ENCODE measurements at regions not wholly inside any gene's neighbourhood (a gene's known extent, or its start where the extent isn't known, plus 50 kb on each side); places are given as distances from the start of the nearest gene placed in this dataset.

DNA sequence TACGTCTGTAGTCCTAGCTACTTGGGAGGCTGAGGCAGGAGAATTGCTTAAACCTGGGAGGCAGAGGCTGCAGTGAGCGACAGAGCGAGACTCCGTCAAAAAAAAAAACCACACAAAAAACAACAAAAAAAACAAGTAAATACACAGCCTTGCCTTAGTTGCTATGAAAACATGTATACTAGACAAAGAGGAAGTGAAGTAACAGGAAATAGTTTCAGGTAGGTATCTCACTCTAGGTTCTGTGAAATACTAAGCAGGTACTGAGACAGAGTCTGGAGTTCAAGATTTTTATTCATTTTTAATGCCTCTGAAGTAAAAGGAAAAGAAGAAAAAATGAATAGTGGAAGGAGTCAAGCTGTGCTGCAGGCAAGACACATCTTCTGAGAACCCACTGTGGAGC, 687.9 kb upstream of the RGMB start:
- TF ChIP-seq EZH2 (IDR thresholded peaks at IDR 0.05; ENCODE audit: borderline replicate concordance, insufficient read depth, low read length, poor library complexity, severe bottlenecking), result no peak
- TF ChIP-seq, protein P1, sequence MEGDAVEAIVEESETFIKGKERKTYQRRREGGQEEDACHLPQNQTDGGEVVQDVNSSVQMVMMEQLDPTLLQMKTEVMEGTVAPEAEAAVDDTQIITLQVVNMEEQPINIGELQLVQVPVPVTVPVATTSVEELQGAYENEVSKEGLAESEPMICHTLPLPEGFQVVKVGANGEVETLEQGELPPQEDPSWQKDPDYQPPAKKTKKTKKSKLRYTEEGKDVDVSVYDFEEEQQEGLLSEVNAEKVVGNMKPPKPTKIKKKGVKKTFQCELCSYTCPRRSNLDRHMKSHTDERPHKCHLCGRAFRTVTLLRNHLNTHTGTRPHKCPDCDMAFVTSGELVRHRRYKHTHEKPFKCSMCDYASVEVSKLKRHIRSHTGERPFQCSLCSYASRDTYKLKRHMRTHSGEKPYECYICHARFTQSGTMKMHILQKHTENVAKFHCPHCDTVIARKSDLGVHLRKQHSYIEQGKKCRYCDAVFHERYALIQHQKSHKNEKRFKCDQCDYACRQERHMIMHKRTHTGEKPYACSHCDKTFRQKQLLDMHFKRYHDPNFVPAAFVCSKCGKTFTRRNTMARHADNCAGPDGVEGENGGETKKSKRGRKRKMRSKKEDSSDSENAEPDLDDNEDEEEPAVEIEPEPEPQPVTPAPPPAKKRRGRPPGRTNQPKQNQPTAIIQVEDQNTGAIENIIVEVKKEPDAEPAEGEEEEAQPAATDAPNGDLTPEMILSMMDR (IDR thresholded peaks at IDR 0.05; ENCODE audit: poor library complexity, severe bottlenecking), result no peak
- TF ChIP-seq EP300 (conservative IDR thresholded peaks at IDR 0.05; ENCODE audit: poor library complexity, severe bottlenecking), result no peak
- TF ChIP-seq MXI1 (conservative IDR thresholded peaks at IDR 0.05; ENCODE audit: poor library complexity, severe bottlenecking), result no peak
